GM13977 (cell line): ENCODE measurements at regions not wholly inside any gene's neighbourhood (a gene's known extent, or its start where the extent isn't known, plus 50 kb on each side); places are given as distances from the start of the nearest gene placed in this dataset.

ENCODE experiments used
- DNase-seq: peaks from one replicate; pipeline ENCODE4 v3.0.0; 2012; ENCODE audit warnings: low spot score
- in situ Hi-C: fragments of 300-500 bp; cut with MboI; formaldehyde crosslinking; loops from one replicate; pipeline ENCODE4 v1.12.0; 2022; ENCODE audit warnings: low sequenced_read_pairs, low pct_unique_long_range_greater_than_20kb, mixed read lengths, inconsistent platforms; ENCODE audit not compliant: unreplicated experiment
- TF ChIP-seq, protein P1 (sequence below): IDR thresholded peaks from 2 replicates; pipeline ENCODE4 v1.5.1; 2012; ENCODE audit warnings: mild to moderate bottlenecking, control low read depth; ENCODE audit not compliant: insufficient read depth; ENCODE audit errors: extremely low read depth, missing control alignments

DNA sequence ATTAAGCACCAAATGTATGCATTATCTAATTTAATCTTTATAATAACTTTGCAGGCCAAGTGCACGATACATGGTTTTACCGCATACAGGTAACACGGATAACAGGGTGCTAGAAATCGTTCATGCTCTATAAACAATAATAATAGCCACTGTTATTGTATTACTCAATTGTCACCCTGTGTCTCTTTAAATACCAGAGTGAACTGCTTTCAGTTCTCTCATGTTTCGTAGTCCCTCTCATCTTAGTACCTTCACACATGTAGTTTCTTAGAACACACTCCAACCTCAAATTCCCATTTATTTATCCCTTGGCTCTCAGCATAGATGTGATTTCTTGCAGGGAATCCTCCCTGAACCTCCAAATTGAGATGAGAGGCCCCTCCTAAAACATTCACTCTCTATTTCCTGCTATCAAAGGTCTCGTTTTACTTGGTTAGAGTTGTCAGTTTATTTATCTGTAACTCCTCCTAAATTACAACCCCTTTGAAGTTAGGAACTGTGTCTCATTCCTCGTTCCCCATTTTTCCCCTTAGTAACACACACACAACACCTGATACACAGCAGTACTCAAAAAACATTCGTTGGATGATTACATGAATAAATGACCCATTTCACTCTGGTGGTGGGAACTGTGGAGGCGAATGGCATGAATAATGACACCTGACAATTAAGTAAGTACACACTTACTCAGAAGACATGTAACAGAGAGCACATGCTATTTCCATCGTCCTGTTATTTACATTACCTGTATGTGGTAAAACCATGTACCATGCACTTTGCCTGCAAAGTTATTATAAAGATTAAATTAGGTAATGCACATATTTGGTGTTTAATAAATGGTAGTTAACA lies 134.6 kb downstream of the BTG1 start:
- TF ChIP-seq, protein P1, sequence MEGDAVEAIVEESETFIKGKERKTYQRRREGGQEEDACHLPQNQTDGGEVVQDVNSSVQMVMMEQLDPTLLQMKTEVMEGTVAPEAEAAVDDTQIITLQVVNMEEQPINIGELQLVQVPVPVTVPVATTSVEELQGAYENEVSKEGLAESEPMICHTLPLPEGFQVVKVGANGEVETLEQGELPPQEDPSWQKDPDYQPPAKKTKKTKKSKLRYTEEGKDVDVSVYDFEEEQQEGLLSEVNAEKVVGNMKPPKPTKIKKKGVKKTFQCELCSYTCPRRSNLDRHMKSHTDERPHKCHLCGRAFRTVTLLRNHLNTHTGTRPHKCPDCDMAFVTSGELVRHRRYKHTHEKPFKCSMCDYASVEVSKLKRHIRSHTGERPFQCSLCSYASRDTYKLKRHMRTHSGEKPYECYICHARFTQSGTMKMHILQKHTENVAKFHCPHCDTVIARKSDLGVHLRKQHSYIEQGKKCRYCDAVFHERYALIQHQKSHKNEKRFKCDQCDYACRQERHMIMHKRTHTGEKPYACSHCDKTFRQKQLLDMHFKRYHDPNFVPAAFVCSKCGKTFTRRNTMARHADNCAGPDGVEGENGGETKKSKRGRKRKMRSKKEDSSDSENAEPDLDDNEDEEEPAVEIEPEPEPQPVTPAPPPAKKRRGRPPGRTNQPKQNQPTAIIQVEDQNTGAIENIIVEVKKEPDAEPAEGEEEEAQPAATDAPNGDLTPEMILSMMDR: no peak
- no peak for DNase-seq
- in situ Hi-C loops: no loop called here

- no peak for DNase-seq
- in situ Hi-C loops: no loop called here
- TF ChIP-seq, protein P1: no peak
Measured at GRCh38 chr12:92010368-92010767, 135.3 kb downstream of the BTG1 start.

DNA sequence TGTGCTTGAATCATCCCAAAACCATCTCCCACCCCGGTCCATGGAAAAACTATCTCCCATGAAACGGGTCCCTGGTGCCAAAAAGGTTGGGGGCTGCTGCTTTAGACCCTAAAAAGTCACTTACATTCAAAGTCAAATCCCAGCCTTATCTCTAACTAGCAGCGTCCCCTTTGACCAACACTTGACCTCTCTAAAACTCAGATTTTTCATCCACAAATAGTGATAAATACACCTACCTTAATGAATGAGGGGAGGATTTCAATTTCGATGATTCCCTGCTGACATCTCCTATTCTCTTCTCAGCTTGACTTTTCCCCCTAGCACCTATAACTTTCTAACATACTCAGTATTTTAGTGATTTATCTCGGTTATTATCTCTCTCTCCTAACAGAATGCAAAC lies 137.3 kb downstream of the BTG1 start:
- no peak for DNase-seq
- in situ Hi-C loops: no loop called here
- TF ChIP-seq, protein P1: no peak

DNA sequence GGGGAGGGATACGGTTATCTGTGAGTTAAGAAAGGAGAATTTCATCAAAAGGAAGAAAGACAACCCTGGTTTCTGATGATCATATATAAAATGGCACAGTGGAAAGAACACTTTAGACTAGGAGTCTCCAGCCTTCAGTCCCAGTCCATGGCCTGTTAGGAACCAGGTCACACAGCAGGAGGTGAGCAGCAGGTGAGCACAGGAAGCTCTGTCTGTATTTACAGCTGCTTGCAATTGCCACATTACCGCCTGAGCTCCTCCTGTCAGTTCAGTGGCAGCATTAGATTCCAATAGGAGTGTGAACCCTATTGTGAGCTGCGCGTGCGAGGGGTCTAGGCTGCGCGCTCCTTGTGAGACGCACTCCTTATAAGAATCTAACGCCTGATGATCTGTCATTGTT lies 137.9 kb downstream of the BTG1 start:
- TF ChIP-seq, protein P1: no peak
- DNase-seq: no peak
- in situ Hi-C loops: no loop called here

GRCh38 chr12:92003701-92004100 lies 141.9 kb downstream of the BTG1 start:
- TF ChIP-seq, protein P1: no peak
- DNase-seq: no peak
- in situ Hi-C loops: no loop called here

GRCh38 chr12:92002673-92003382 lies 142.8 kb downstream of the BTG1 start:
- no peak for DNase-seq
- TF ChIP-seq, protein P1: no peak
- in situ Hi-C loops: no loop called here
